ENCODE measurements at regions not wholly inside any gene's neighbourhood (a gene's known extent, or its start where the extent isn't known, plus 50 kb on each side); places are given as distances from the start of the nearest gene placed in this dataset.

DNA sequence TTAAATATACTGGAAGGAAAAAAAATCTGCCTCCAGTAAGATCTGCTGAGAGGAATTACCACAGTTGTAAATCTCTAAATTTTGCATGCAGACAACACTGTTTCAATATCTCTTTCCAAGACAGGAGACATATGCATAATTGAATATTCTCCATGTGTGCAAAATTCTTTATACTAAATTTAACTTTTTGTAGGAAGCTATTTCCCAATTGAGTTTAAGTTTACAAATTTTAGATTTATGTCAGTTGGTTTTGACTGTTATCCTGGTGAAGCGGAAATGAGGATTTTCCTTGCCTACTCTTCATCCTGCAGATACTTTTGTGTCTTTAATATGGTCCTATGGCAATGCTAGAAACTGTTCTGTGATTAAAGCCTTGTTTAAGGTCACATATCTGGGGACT lies 1352.9 kb downstream of the FSTL5 start:
- Histone ChIP-seq H3K9me3 (no peaks in the 10 kb centered on the region), H3K36me3 (ENCODE audit: insufficient read depth in 1 of 2, low read depth in 1 of 2) (no peaks in the 10 kb centered on the region), H3K4me3 (no peak overlapping the region), H3K27ac (no peak overlapping the region), H3K27me3 (ENCODE audit: insufficient read depth in 3 of 3, low read length in 2 of 3) (no peaks in the 10 kb centered on the region), H3K4me1 (no peaks in the 10 kb centered on the region)
- intact Hi-C loops (cut with DNase I), result no loop called here
- TF ChIP-seq, protein P1, sequence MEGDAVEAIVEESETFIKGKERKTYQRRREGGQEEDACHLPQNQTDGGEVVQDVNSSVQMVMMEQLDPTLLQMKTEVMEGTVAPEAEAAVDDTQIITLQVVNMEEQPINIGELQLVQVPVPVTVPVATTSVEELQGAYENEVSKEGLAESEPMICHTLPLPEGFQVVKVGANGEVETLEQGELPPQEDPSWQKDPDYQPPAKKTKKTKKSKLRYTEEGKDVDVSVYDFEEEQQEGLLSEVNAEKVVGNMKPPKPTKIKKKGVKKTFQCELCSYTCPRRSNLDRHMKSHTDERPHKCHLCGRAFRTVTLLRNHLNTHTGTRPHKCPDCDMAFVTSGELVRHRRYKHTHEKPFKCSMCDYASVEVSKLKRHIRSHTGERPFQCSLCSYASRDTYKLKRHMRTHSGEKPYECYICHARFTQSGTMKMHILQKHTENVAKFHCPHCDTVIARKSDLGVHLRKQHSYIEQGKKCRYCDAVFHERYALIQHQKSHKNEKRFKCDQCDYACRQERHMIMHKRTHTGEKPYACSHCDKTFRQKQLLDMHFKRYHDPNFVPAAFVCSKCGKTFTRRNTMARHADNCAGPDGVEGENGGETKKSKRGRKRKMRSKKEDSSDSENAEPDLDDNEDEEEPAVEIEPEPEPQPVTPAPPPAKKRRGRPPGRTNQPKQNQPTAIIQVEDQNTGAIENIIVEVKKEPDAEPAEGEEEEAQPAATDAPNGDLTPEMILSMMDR (IDR thresholded peaks at IDR 0.05), result no peak
- ATAC-seq (no peak), DNase-seq (no peak)
- WGBS, 3 donors, result 77 to 97% (median 86%) methylated on average over 1 of the region's 1 CpG

DNA sequence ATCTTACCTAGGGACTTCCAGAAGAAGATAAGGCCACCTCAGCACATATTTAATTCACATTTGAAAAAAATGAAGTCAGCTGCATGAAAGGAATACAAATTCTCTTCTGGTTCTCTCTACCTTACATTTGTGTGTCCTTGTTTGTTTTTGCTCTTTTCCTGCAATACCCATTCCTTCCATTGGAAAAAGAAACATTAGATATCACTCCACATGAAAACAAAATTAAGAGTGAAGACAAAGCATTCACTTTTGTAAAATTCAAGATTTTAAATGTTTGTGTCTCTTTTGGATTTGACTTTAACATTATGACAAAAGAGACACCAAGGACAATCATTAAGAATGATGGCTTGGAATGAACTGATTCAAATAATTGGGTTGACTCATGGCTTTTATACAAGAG lies 1351.8 kb downstream of the FSTL5 start:
- Histone ChIP-seq H3K27ac (no peak overlapping the region), H3K36me3 (ENCODE audit: insufficient read depth in 1 of 2, low read depth in 1 of 2) (no peaks in the 10 kb centered on the region), H3K4me3 (no peak overlapping the region), H3K4me1 (no peaks in the 10 kb centered on the region), H3K9me3 (no peaks in the 10 kb centered on the region), H3K27me3 (ENCODE audit: insufficient read depth in 3 of 3, low read length in 2 of 3) (no peaks in the 10 kb centered on the region)
- no peak for DNase-seq
- intact Hi-C loops (cut with DNase I), result no loop called here
- TF ChIP-seq, protein P1 (IDR thresholded peaks at IDR 0.05), result no peak
- ATAC-seq, result no peak

DNA sequence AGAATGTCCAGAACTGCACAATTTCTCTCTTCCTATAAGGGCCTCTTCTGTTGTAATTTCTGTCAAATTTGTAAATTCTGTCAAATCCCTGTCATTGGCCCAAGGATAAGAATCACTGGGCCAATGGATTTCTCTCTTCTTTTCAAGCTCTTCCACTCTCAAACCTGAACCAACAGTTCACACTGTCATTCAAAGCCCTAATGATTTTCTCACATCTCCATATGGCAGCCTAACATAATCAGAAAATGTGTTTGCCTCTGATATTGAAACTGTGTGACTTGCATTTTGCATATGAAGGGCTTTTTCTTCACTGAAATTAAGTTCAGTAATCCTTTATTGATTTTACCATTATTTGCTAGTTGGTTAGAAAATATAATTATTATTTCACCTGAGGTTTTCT lies 1349.1 kb downstream of the FSTL5 start:
- no peaks in the 10 kb centered on the region for H3K9me3 ChIP-seq
- H3K36me3 ChIP-seq (ENCODE audit: insufficient read depth in 1 of 2, low read depth in 1 of 2), result no peaks in the 10 kb centered on the region
- DNase-seq, result no peak
- ATAC-seq, result no peak
- no peaks in the 10 kb centered on the region for H3K27me3 ChIP-seq (ENCODE audit: insufficient read depth in 3 of 3, low read length in 2 of 3)
- TF ChIP-seq, protein P1 (IDR thresholded peaks at IDR 0.05), result no peak
- no peak overlapping the region for H3K4me3 ChIP-seq
- intact Hi-C loops (cut with DNase I), result no loop called here
- no peak overlapping the region for H3K27ac ChIP-seq
- H3K4me1 ChIP-seq, result no peaks in the 10 kb centered on the region

DNA sequence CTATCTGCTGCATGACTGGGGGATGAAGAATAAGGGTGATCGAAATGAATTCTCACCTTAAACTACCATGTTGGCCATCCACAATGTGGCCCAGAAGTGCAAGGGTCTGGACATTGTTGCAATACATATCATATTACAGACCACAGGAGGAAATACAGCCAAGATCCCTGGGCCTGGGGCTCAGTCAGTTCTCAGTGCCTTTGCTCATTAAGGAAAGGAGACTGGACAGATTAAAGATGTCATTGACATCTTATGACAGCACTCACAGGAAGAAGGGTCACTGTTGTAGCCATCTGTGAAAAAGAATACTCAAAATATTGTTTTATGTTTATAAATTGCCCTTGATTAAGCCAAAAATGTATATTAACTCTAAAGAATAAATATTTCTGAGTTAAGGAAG lies 1345.2 kb downstream of the FSTL5 start:
- no peak for ATAC-seq
- TF ChIP-seq, protein P1 (IDR thresholded peaks at IDR 0.05), result no peak
- H3K36me3 ChIP-seq (ENCODE audit: insufficient read depth in 1 of 2, low read depth in 1 of 2), result no peaks in the 10 kb centered on the region
- H3K27ac ChIP-seq, result no peak overlapping the region
- 91 to 93% (median 91%) methylated on average over 1 of the region's 1 CpG for WGBS, 3 donors
- DNase-seq, result no peak
- no peaks in the 10 kb centered on the region for H3K27me3 ChIP-seq (ENCODE audit: insufficient read depth in 3 of 3, low read length in 2 of 3)
- H3K9me3 ChIP-seq, result no peaks in the 10 kb centered on the region
- no peak overlapping the region for H3K4me3 ChIP-seq
- H3K4me1 ChIP-seq, result no peaks in the 10 kb centered on the region
- intact Hi-C loops (cut with DNase I), result no loop called here

DNA sequence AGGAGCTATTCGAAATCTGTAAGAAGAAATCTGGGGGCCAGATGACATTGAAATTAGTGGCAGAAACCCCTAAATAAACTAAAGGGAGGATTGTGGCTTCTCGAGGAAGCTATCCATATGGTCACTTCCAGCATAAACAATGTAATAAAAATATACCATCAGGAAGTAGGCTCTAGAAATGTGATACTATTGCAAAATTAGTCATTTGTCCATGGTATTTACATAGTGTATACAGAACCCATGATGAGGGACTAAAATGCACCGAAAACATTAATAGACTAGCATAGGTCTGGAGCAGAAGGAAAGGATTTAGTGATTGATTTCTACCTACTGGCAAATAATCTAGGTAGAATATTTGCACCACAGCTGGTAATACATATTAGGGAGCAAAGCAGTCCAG lies 1344.0 kb downstream of the FSTL5 start:
- H3K27ac ChIP-seq, result no peak overlapping the region
- intact Hi-C loops (cut with DNase I), result no loop called here
- H3K27me3 ChIP-seq (ENCODE audit: insufficient read depth in 3 of 3, low read length in 2 of 3), result no peaks in the 10 kb centered on the region
- 74 to 76% (median 76%) methylated on average over 3 of the region's 3 CpGs for WGBS, 3 donors
- H3K4me1 ChIP-seq, result no peaks in the 10 kb centered on the region
- ATAC-seq (no peak), DNase-seq (no peak)
- H3K4me3 ChIP-seq, result no peak overlapping the region
- TF ChIP-seq, protein P1 (IDR thresholded peaks at IDR 0.05), result no peak
- H3K9me3 ChIP-seq, result no peaks in the 10 kb centered on the region
- no peaks in the 10 kb centered on the region for H3K36me3 ChIP-seq (ENCODE audit: insufficient read depth in 1 of 2, low read depth in 1 of 2)
